ENCODE measurements at regions not wholly inside any gene's neighbourhood (a gene's known extent, or its start where the extent isn't known, plus 50 kb on each side); places are given as distances from the start of the nearest gene placed in this dataset.

DNA sequence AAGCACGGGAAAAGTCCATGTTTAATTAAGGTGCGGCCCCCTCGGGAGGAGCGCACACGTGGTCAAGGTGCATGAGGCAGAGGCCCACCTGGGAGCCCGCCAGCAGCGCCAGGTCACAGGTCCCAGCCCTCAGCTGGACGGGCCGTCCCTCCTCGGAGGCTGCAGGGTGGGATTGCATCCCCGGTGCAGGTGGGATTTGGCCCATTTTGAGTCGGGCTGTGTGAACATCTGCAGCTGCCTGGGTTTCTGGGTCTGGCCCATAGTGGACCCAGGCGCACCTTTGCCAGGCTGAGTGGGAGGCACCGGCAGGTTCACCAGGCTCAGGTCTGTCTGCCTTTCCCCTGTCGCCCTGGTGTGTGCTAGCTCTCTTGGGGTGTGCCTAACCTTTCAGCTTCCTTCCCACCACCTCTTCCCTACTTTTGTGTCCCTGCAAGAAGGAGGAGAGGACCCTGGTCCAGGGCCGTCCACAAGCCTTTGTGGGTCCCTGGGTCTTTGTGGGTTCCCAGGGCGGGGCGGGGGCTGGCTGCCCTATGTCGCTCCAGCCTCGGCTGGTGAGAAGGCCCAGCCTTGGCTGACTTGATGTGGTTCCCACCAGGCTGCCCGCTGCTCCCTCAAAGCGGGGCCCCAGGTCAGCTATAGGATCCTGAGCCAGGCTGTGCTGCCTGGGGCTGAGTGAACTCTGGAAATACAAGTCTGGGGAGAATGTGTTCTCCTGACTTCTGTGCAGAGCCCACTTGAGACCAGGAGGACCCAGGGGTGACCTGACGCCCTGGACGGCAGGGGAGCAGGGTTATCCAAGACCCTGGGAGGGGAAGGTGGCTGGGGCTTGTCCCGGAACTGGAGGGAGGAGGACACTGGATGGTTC is 186.7 kb upstream of the SHH start:
- TF ChIP-seq EZH2phosphoT487 (IDR thresholded peaks at IDR 0.05; ENCODE audit: insufficient read depth, low read depth) (no peak), EZH2 (IDR thresholded peaks at IDR 0.05; ENCODE audit: insufficient read depth, poor library complexity, severe bottlenecking) (no peak)

Measured in GM23248 (cell line).